WI38 (cell line): ENCODE measurements at regions not wholly inside any gene's neighbourhood (a gene's known extent, or its start where the extent isn't known, plus 50 kb on each side); places are given as distances from the start of the nearest gene placed in this dataset.

Experiments used
- H3K4me3 ChIP-seq: 2 replicates; pipeline ENCODE4 v1.5.1; 2011; ENCODE audit warnings: low read depth, mild to moderate bottlenecking, control low read depth, low read length
- TF ChIP-seq, protein P1 (sequence below): IDR thresholded peaks from 2 replicates; pipeline ENCODE4 v1.5.1; 2012; ENCODE audit warnings: low read depth, mild to moderate bottlenecking, control low read depth, low read length

DNA sequence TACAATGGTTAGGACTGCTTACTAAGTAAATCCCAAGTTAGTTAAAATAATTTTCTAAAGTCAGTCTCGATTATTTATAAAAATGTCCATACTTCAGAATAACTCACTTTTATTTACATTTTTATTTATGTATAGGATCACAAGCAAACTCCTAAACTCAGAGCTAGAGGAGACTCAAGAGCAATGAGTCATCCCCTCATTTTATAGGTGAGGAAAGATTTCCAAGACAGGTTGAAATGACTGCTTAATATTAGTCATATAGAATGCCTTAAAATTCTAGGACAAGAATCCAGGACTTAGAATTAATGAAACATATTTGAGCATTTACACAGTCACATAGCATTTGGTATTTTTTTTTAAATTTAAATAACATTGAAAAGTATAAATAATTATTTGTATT is 983.8 kb downstream of the SI start:
- TF ChIP-seq, protein P1, sequence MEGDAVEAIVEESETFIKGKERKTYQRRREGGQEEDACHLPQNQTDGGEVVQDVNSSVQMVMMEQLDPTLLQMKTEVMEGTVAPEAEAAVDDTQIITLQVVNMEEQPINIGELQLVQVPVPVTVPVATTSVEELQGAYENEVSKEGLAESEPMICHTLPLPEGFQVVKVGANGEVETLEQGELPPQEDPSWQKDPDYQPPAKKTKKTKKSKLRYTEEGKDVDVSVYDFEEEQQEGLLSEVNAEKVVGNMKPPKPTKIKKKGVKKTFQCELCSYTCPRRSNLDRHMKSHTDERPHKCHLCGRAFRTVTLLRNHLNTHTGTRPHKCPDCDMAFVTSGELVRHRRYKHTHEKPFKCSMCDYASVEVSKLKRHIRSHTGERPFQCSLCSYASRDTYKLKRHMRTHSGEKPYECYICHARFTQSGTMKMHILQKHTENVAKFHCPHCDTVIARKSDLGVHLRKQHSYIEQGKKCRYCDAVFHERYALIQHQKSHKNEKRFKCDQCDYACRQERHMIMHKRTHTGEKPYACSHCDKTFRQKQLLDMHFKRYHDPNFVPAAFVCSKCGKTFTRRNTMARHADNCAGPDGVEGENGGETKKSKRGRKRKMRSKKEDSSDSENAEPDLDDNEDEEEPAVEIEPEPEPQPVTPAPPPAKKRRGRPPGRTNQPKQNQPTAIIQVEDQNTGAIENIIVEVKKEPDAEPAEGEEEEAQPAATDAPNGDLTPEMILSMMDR, result no peak
- H3K4me3 ChIP-seq, result no peak overlapping the region

DNA sequence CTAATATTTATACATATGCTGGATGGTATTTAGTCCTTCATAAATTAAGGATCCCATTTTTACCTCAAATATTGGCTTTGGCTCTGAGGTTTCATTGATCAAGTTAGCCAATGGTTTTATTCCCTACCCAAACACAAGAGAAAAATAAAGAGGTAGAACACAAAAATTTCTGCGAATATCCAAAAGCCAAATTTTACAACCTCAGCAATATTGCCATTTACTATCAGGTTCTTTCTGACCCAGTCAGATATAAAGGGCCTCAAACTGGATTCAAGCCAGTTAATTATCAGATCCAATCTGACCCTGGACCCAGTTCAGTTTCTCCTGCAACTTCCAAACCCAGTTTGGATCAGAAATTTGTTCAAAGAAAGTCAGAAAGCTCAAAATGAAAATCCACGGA is 998.1 kb downstream of the SI start:
- no peak overlapping the region for H3K4me3 ChIP-seq
- TF ChIP-seq, protein P1, result no peak

DNA sequence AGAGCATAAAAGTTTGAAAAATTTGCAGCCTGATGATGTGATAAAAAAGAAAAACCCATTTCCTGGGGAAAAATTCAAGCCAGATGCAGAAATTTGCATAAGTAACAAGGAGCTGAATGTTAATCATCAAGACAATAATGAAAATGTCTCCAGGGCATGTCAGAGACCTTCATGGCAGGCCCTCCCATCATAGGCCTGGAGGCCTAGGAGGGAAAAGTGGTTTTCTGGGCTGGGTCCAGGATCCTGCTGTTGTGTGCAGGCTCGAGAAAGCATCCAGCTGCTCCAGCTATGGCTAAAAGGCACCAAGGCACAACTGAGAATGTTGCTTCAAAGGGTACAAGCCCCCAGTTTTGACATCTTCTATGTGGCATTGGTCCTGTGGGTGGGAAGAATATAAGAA is 1014.0 kb downstream of the SI start:
- H3K4me3 ChIP-seq, result no peak overlapping the region
- TF ChIP-seq, protein P1, result no peak

DNA sequence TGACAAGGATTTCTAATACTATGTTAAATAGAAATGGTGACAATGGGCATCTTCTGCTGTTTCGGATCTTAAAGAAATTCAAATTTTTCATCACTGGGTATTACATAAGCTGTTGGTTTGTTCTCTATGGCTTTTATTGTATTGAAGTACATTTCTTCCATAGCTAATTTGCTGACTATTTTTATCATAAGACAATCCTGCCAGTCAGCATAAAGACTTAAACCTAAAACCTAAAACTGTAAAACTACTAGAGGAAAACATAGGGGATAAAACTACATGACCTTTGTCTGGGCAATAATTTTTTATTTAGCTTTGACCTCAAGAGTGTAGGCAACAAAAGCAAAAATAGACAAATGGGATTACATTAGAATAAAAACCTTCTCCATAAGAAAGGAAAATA is 1017.4 kb downstream of the SI start:
- TF ChIP-seq, protein P1, result no peak

DNA sequence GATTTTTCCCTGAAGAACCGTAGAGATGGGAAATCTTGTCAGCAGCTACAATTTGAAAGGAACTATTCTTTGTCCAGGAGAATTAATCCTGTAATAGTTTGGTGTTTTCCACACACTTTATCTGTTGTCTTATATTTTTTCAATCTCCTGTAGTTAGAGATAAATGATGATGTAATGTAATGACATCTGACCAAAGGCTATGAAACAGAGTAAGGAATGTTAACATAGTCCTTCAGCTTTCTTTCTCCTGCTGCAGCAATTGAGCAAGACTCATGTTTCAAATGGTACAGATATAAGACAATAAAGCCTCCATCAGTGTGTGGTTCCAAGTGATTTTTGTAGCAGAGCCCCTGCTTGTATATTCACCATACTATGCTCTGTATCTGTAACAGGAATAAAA is 1028.4 kb downstream of the SI start:
- TF ChIP-seq, protein P1, result no peak
- H3K4me3 ChIP-seq, result no peak overlapping the region

More for the DNA sequence above, 1017.4 kb downstream of the SI start:
- H3K4me3 ChIP-seq, result no peak overlapping the region

DNA sequence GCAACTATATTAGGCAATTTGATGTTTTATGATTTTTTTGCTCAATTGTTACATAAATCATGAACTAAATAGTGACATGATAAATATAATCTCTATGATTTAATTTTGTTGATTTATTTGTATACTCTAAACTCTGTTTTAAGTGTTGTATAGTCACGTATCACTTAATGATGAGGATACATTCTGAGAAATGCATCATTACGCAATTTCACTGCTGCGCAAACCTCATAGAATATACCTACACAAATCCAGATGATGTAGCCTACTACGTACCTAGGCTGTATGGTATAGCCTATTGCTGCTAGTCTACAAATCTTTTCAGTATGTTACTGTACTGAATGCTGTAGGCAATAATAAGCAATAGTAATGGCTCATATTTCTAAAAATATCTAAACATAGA is 1029.8 kb downstream of the SI start:
- TF ChIP-seq, protein P1, result no peak
- H3K4me3 ChIP-seq, result no peak overlapping the region

DNA sequence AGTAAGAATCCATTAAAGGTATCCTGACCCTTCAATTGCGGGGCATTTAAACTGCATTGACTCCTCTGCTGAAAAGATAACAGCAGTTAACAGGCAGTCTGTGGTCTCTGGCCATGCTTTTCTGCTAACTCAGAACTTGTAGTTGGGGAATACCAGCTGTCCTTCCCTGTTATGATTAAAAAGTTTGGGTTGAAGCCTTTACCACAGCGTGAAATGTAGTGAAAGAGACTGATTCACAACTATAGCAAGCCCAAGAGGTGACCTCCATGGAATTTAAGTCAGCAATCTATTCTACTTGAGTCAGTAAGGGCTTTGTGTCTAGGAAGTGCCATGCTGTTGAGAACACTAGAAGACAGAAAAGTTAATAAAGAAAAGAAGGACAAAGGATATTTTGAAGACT is 1037.3 kb downstream of the SI start:
- H3K4me3 ChIP-seq, result no peak overlapping the region
- TF ChIP-seq, protein P1, result no peak

DNA sequence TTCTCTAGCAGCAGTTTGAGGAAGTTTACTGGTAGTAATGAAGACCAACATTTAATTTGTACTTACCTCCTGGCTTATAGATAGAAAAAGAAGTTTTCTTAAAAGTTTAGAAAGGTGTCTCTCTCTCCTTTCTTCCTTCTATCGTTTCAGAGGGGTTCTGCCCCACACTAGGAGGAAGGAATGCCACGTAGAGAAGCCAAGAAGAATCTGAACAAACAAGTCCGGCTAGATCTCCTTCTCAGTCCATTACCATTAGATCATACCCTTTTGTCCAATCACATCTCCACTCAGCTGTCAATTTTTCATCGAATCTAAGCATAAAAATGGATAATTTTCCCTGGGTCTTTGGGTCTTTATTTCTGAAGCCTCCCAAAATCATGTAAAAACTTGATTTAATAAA is 1048.1 kb downstream of the SI start:
- no peak overlapping the region for H3K4me3 ChIP-seq
- TF ChIP-seq, protein P1, result no peak
